PC-3 (cell line): ENCODE measurements at regions not wholly inside any gene's neighbourhood (a gene's known extent, or its start where the extent isn't known, plus 50 kb on each side); places are given as distances from the start of the nearest gene placed in this dataset.

Experiments used
- ATAC-seq: fragments of 200-7000 bp; cut with Tn5 transposase; 2 replicates; pipeline ENCODE4 v1.9.1; 2020; ENCODE audit warnings: mild to moderate bottlenecking, moderate library complexity
- BruUV-seq: library from RNA; stranded (reverse); fragments of 400-500 nt; replicated peaks from 2 replicates; lab custom pipeline; 2021; lab: Mats Ljungman, UMichigan
- CTCF ChIA-PET: fragments of 300-600 bp; sonication (Branson Sonifier 250); formaldehyde crosslinking; loops from one replicate; lab custom pipeline; 2022; ENCODE audit warnings: antibody characterized with exemption; lab: Charles Lee
- POLR2A ChIA-PET: fragments of 300-600 bp; sonication (Branson Sonifier 250); formaldehyde crosslinking; loops from one replicate; lab custom pipeline; 2022; ENCODE audit warnings: antibody characterized with exemption; ENCODE audit not compliant: unreplicated experiment; lab: Charles Lee
- DNase-seq: peaks from one replicate; pipeline ENCODE4 v3.0.0-alpha.2; 2015
- H2AFZ ChIP-seq: fragments of 300-600 bp; sonication (generic); 2 replicates; pipeline ENCODE4 v1.6.0; 2016; ENCODE audit warnings: antibody characterized with exemption, low read length
- H3F3A ChIP-seq: fragments of 300-600 bp; sonication (generic); one replicate; pipeline ENCODE4 v1.6.0; 2017; ENCODE audit warnings: antibody characterized with exemption, low read length, control low read depth, mild to moderate bottlenecking; ENCODE audit not compliant: unreplicated experiment
- H3K27ac ChIP-seq: fragments of 300-600 bp; sonication (generic); 2 replicates; pipeline ENCODE4 v1.5.1; 2016; ENCODE audit warnings: mild to moderate bottlenecking, low read length
- H3K27me3 ChIP-seq: fragments of 300-600 bp; sonication (generic); 2 replicates; pipeline ENCODE4 v1.6.1; 2016; ENCODE audit warnings: low read length, mixed read lengths
- H3K36me3 ChIP-seq: fragments of 300-600 bp; sonication (generic); 2 replicates; pipeline ENCODE4 v1.6.1; 2016; ENCODE audit warnings: low read depth, mixed run types, low read length, mixed read lengths
- H3K4me1 ChIP-seq: fragments of 300-600 bp; sonication (generic); 2 replicates; pipeline ENCODE4 v1.5.1; 2016; ENCODE audit warnings: low read length; ENCODE audit not compliant: insufficient read depth
- H3K4me2 ChIP-seq: fragments of 300-600 bp; sonication (generic); 2 replicates; pipeline ENCODE4 v1.6.0; 2016; ENCODE audit warnings: low read length
- H3K4me3 ChIP-seq: fragments of 300-600 bp; sonication (generic); 2 replicates; pipeline ENCODE4 v1.5.1; 2016; ENCODE audit warnings: mild to moderate bottlenecking, low read length, mixed read lengths
- H3K79me2 ChIP-seq: fragments of 300-600 bp; sonication (generic); 2 replicates; pipeline ENCODE4 v1.6.1; 2017; ENCODE audit warnings: low read length, mixed read lengths
- H3K9ac ChIP-seq: fragments of 300-600 bp; sonication (generic); 2 replicates; pipeline ENCODE4 v1.6.0; 2016; ENCODE audit warnings: mild to moderate bottlenecking, low read length
- H3K9me2 ChIP-seq: fragments of 300-600 bp; sonication (generic); replicated peaks from 2 replicates; pipeline ENCODE4 v1.6.1; 2016; ENCODE audit warnings: mixed run types, low read length, mixed read lengths
- H3K9me3 ChIP-seq: fragments of 300-600 bp; sonication (generic); 2 replicates; pipeline ENCODE4 v1.6.1; 2016; ENCODE audit warnings: low read length, mixed read lengths
- H4K20me1 ChIP-seq: fragments of 300-600 bp; sonication (generic); 2 replicates; pipeline ENCODE4 v1.6.1; 2016; ENCODE audit warnings: low read length, mixed read lengths
- EZH2 ChIP-seq: fragments of 300-600 bp; sonication (generic); IDR thresholded peaks from one replicate; pipeline ENCODE4 v1.6.1; 2017; ENCODE audit warnings: antibody characterized with exemption, mild to moderate bottlenecking, low read length; ENCODE audit not compliant: unreplicated experiment
- EZH2phosphoT487 ChIP-seq: fragments of 300-600 bp; sonication (generic); IDR thresholded peaks from 2 replicates; pipeline ENCODE4 v1.6.1; 2018; ENCODE audit warnings: mild to moderate bottlenecking, antibody characterized with exemption, low read length, borderline replicate concordance
- intact Hi-C: fragments of 100-400 bp; cut with micrococcal nuclease; formaldehyde crosslinking; loops from 2 replicates; pipeline ENCODE4 v1.9.0; 2023
- TF ChIP-seq, protein P1 (sequence below): fragments of 300-600 bp; sonication (generic); conservative IDR thresholded peaks from 2 replicates; pipeline ENCODE4 v1.5.1; 2017; ENCODE audit warnings: antibody characterized with exemption, low read depth, mild to moderate bottlenecking, low read length

GRCh38 chr5:81829242-81829641 lies 78.3 kb upstream of the SSBP2 start:
- POLR2A ChIA-PET, result no interaction called here
- Histone ChIP-seq H3K9me2 (no peaks in the 10 kb centered on the region), H2AFZ (no peak overlapping the region), H3F3A (no peaks in the 10 kb centered on the region), H4K20me1 (no peaks in the 10 kb centered on the region), H3K9me3 (no peaks in the 10 kb centered on the region), H3K27me3 (no peaks in the 10 kb centered on the region), H3K27ac (no peak overlapping the region), H3K9ac (no peak overlapping the region), H3K4me1 (0 out of 2 replicates have a peak, but pooled peaks cover 6% of the 10 kb centered on the region), H3K79me2 (no peaks in the 10 kb centered on the region), H3K36me3 (no peaks in the 10 kb centered on the region), H3K4me2 (no peak overlapping the region), H3K4me3 (no peak overlapping the region)
- TF ChIP-seq, protein P1, sequence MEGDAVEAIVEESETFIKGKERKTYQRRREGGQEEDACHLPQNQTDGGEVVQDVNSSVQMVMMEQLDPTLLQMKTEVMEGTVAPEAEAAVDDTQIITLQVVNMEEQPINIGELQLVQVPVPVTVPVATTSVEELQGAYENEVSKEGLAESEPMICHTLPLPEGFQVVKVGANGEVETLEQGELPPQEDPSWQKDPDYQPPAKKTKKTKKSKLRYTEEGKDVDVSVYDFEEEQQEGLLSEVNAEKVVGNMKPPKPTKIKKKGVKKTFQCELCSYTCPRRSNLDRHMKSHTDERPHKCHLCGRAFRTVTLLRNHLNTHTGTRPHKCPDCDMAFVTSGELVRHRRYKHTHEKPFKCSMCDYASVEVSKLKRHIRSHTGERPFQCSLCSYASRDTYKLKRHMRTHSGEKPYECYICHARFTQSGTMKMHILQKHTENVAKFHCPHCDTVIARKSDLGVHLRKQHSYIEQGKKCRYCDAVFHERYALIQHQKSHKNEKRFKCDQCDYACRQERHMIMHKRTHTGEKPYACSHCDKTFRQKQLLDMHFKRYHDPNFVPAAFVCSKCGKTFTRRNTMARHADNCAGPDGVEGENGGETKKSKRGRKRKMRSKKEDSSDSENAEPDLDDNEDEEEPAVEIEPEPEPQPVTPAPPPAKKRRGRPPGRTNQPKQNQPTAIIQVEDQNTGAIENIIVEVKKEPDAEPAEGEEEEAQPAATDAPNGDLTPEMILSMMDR, result no peak
- TF ChIP-seq EZH2 (no peak), EZH2phosphoT487 (no peak)
- no TSS peak for BruUV-seq
- ATAC-seq (no peak), DNase-seq (no peak)
- intact Hi-C loops, result no loop called here
- CTCF ChIA-PET, result no interaction called here

DNA sequence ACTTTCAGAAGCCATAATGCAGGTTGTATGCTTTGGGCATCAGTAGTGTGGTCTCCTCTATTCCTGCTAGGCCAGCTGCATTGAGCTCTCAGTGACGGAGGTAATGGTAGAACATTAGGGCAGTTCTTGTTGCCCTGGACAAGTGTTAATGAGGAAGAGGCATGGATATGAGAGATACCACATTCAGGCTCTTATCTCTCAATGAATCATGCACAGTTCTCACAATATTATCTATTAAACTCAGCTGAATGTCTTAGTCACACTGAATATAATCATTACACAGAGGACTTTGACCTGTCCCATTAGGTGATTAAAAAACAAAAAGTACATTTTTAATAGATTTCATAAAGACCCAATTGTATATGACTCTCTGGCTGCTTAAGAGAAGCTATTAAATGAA lies 76.6 kb upstream of the SSBP2 start:
- DNase-seq (no peak), ATAC-seq (no peak)
- Histone ChIP-seq H3K4me3 (no peak overlapping the region), H3K9me3 (no peaks in the 10 kb centered on the region), H3K27ac (no peak overlapping the region), H3F3A (no peaks in the 10 kb centered on the region), H4K20me1 (no peaks in the 10 kb centered on the region), H3K9me2 (no peaks in the 10 kb centered on the region), H3K27me3 (no peaks in the 10 kb centered on the region), H3K36me3 (no peaks in the 10 kb centered on the region), H3K4me2 (no peak overlapping the region), H2AFZ (no peak overlapping the region), H3K9ac (no peak overlapping the region), H3K4me1 (0 out of 2 replicates have a peak, but pooled peaks cover 6% of the 10 kb centered on the region), H3K79me2 (no peaks in the 10 kb centered on the region)
- no TSS peak for BruUV-seq
- CTCF ChIA-PET, result interaction anchor here (0.6 kb wide), 1 partner anchor 165 kb away, joined by 4 read pairs; no protein-coding TSS in a partner anchor
- POLR2A ChIA-PET, result no interaction called here
- TF ChIP-seq, protein P1, result no peak
- no peak for TF ChIP-seq EZH2
- TF ChIP-seq EZH2phosphoT487, result no peak
- intact Hi-C loops, result no loop called here

DNA sequence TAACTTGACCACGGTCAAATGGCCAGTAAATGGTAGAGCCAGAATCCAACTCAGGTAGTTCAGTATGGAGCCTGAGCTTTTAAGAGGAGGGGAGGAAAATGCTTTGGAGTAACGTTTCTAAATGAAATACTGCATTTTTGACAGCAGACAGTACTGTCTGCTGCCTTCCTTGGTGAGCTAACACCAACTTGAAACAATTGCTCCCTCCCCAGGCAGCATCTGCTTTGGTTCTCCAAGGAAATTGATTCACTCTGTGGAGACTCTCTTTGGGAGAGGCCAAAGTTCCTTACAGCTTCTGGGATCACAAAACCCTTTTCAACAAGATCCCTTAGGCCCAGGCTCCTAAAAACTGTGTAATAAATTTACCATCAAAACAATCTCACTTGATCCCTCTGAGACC lies 75.2 kb upstream of the SSBP2 start:
- Histone ChIP-seq H3K9me3 (no peaks in the 10 kb centered on the region), H3K9ac (no peak overlapping the region), H3K4me3 (no peak overlapping the region), H3K9me2 (no peaks in the 10 kb centered on the region), H3K27me3 (no peaks in the 10 kb centered on the region), H3K27ac (no peak overlapping the region), H3K79me2 (no peaks in the 10 kb centered on the region), H2AFZ (no peak overlapping the region), H4K20me1 (no peaks in the 10 kb centered on the region), H3K4me2 (no peak overlapping the region), H3K4me1 (0 out of 2 replicates have a peak, but pooled peaks cover 6% of the 10 kb centered on the region), H3K36me3 (no peaks in the 10 kb centered on the region), H3F3A (no peaks in the 10 kb centered on the region)
- ATAC-seq (no peak), DNase-seq (no peak)
- TF ChIP-seq EZH2phosphoT487 (no peak), EZH2 (no peak)
- TF ChIP-seq, protein P1, result no peak
- no TSS peak for BruUV-seq
- CTCF ChIA-PET, result no interaction called here
- intact Hi-C loops, result no loop called here
- POLR2A ChIA-PET, result no interaction called here
